Smooth muscle cell (in vitro differentiated cells): ENCODE measurements at regions not wholly inside any gene's neighbourhood (a gene's known extent, or its start where the extent isn't known, plus 50 kb on each side); places are given as distances from the start of the nearest gene placed in this dataset.

Source experiments
- DNase-seq: peaks from one replicate; lab custom pipeline; 2025; ENCODE audit not compliant: unreplicated experiment; lab: John Stamatoyannopoulos, UW
- H2AFZ ChIP-seq: fragments of 200-600 bp; sonication (generic); 2 replicates; pipeline ENCODE4 v1.6.0; 2016; ENCODE audit warnings: antibody characterized with exemption, low read depth, mild to moderate bottlenecking
- H3F3A ChIP-seq: fragments of 200-600 bp; sonication (generic); 2 replicates; pipeline ENCODE4 v1.6.0; 2017; ENCODE audit warnings: antibody characterized with exemption, low read depth
- H3K27ac ChIP-seq: fragments of 200-600 bp; sonication (generic); 2 replicates; pipeline ENCODE4 v1.5.1; 2016; ENCODE audit warnings: low read depth, mild to moderate bottlenecking
- H3K27me3 ChIP-seq: fragments of 200-600 bp; sonication (generic); 2 replicates; pipeline ENCODE4 v1.6.1; 2016; ENCODE audit warnings: low read depth, mild to moderate bottlenecking
- H3K36me3 ChIP-seq: fragments of 200-600 bp; sonication (generic); 2 replicates; pipeline ENCODE4 v1.5.1; 2016; ENCODE audit warnings: low read depth
- H3K4me1 ChIP-seq: fragments of 200-600 bp; sonication (generic); 2 replicates; pipeline ENCODE4 v1.5.1; 2016; ENCODE audit warnings: low read depth
- H3K4me2 ChIP-seq: fragments of 200-600 bp; sonication (generic); 2 replicates; pipeline ENCODE4 v1.6.0; 2016; ENCODE audit warnings: mild to moderate bottlenecking
- H3K4me3 ChIP-seq: fragments of 200-600 bp; sonication (generic); 2 replicates; pipeline ENCODE4 v1.5.1; 2016; ENCODE audit warnings: mild to moderate bottlenecking
- H3K79me2 ChIP-seq: fragments of 200-600 bp; sonication (generic); 2 replicates; pipeline ENCODE4 v1.6.0; 2016; ENCODE audit warnings: low read depth, mild to moderate bottlenecking
- H3K9ac ChIP-seq: fragments of 200-600 bp; sonication (generic); 2 replicates; pipeline ENCODE4 v1.6.0; 2016; ENCODE audit warnings: low read depth
- H3K9me3 ChIP-seq: fragments of 200-600 bp; sonication (generic); replicated peaks from 2 replicates; pipeline ENCODE4 v1.5.1; 2016; ENCODE audit warnings: low read depth
- H4K20me1 ChIP-seq: fragments of 200-600 bp; sonication (generic); 2 replicates; pipeline ENCODE4 v1.6.0; 2016; ENCODE audit warnings: low read depth
- WGBS: methylation state at CpG from one replicate; pipeline ENCODE4 v1.1.7; 2016; ENCODE audit warnings: low lambda C conversion rate; 5-methylcytosine and 5-hydroxymethylcytosine counted together
- TF ChIP-seq, protein P1 (sequence below): fragments of 200-600 bp; sonication (generic); IDR thresholded peaks from 2 replicates; pipeline ENCODE4 v1.5.1; 2017; ENCODE audit warnings: borderline replicate concordance, mild to moderate bottlenecking, antibody characterized with exemption; ENCODE audit not compliant: insufficient read depth, poor library complexity, severe bottlenecking

DNA sequence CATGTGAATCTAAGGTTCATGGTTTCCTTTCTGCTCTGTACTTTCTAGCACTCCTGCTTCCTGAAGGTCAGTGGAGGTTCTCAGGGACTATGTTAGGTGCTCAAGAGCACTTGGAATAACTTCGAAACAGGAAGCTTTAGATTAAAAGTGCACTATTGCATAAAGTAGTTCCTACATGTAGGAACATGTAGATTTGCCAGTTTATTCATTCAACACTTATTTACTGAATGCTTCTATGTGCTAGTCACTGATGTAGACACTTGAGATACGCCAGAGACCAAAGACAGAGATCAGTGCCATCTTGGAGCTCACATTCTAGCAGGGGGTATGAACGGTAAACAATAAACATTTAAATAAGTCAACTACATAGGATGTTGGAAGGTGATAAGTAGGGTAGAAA is 87.7 kb downstream of the DHRS2 start:
- WGBS: 76% methylated on average over 3 of the region's 3 CpGs
- no peaks in the 10 kb centered on the region for H3K27me3 ChIP-seq
- TF ChIP-seq, protein P1, sequence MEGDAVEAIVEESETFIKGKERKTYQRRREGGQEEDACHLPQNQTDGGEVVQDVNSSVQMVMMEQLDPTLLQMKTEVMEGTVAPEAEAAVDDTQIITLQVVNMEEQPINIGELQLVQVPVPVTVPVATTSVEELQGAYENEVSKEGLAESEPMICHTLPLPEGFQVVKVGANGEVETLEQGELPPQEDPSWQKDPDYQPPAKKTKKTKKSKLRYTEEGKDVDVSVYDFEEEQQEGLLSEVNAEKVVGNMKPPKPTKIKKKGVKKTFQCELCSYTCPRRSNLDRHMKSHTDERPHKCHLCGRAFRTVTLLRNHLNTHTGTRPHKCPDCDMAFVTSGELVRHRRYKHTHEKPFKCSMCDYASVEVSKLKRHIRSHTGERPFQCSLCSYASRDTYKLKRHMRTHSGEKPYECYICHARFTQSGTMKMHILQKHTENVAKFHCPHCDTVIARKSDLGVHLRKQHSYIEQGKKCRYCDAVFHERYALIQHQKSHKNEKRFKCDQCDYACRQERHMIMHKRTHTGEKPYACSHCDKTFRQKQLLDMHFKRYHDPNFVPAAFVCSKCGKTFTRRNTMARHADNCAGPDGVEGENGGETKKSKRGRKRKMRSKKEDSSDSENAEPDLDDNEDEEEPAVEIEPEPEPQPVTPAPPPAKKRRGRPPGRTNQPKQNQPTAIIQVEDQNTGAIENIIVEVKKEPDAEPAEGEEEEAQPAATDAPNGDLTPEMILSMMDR: no peak
- H3K9ac ChIP-seq: no peak overlapping the region
- H3K4me1 ChIP-seq: no peaks in the 10 kb centered on the region
- no peak overlapping the region for H3K4me2 ChIP-seq
- H3K79me2 ChIP-seq: no peaks in the 10 kb centered on the region
- no peaks in the 10 kb centered on the region for H4K20me1 ChIP-seq
- no peaks in the 10 kb centered on the region for H3K9me3 ChIP-seq
- DNase-seq: no peak
- no peaks in the 10 kb centered on the region for H3F3A ChIP-seq
- no peaks in the 10 kb centered on the region for H3K36me3 ChIP-seq
- H2AFZ ChIP-seq: no peak overlapping the region
- H3K4me3 ChIP-seq: no peak overlapping the region
- no peak overlapping the region for H3K27ac ChIP-seq

DNA sequence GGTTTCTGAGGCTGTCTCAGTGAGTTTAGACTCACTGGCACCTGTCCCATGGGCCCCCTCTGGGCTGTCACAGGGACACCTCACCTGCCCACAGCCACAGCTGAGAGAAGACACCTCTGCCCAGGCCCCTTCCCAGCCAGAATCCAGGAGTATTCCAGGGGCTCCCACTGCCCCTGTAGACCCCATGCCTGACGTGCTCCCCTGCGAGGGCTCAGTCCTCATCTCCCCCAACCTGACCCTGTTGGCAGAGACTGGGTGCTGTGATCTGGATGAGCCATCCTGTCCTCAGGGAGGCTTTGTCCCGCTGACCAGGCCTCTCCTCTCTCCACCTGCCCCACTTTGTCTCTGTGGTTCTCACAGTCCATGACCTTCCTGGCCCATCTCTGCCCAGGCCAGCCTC is 89.4 kb downstream of the DHRS2 start:
- no peaks in the 10 kb centered on the region for H3K4me1 ChIP-seq
- H3F3A ChIP-seq: no peaks in the 10 kb centered on the region
- H4K20me1 ChIP-seq: no peaks in the 10 kb centered on the region
- no peak overlapping the region for H3K4me2 ChIP-seq
- H3K9ac ChIP-seq: no peak overlapping the region
- no peak overlapping the region for H3K27ac ChIP-seq
- H3K27me3 ChIP-seq: no peaks in the 10 kb centered on the region
- no peak overlapping the region for H3K4me3 ChIP-seq
- no peaks in the 10 kb centered on the region for H3K36me3 ChIP-seq
- WGBS: 79% methylated on average over 3 of the region's 3 CpGs
- no peaks in the 10 kb centered on the region for H3K79me2 ChIP-seq
- DNase-seq: no peak
- TF ChIP-seq, protein P1: no peak
- H3K9me3 ChIP-seq: no peaks in the 10 kb centered on the region
- no peak overlapping the region for H2AFZ ChIP-seq

DNA sequence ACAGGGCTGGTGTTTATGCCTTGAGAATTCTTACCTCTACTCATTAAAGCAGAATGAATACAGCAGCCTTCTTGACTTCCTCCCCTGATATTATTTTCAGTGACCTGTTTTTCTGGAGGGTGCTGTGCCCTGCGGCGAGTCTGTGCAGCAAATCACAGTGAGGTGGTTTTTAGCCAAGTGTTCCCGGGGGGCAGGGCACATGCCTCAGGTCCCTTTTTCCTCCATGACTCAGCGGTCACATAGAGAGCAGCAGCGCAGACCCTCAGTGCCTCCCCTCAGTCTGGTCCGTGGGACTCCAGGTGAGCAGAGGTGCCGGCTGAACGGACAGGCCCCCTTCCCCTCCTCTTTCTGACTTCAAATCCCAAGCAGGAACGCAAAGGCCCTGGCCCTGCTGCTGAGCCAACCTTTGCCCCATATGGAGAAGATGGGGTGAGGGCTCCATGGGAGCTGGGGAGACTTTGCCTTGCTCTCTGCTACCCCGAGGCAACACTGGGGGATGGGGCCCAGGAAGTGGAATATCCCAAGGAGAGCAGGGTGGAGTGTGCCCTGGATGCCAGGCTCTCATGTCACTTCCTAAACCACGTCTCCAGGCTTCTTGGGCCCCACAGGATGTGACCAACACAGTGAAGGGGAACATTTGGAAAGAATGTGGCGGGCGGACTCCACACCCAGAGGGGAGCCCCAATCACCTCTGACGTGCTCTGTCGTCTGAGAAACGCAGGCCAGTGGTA is 90.0 kb downstream of the DHRS2 start:
- no peak overlapping the region for H3K27ac ChIP-seq
- 84% methylated on average over 16 of the region's 16 CpGs for WGBS
- H3K4me1 ChIP-seq: no peaks in the 10 kb centered on the region
- H3K4me3 ChIP-seq: no peak overlapping the region
- TF ChIP-seq, protein P1: no peak
- no peak overlapping the region for H3K4me2 ChIP-seq
- H4K20me1 ChIP-seq: no peaks in the 10 kb centered on the region
- H3K36me3 ChIP-seq: no peaks in the 10 kb centered on the region
- H3F3A ChIP-seq: no peaks in the 10 kb centered on the region
- no peak overlapping the region for H3K9ac ChIP-seq
- H2AFZ ChIP-seq: no peak overlapping the region
- H3K27me3 ChIP-seq: no peaks in the 10 kb centered on the region
- no peaks in the 10 kb centered on the region for H3K79me2 ChIP-seq
- DNase-seq: no peak
- no peaks in the 10 kb centered on the region for H3K9me3 ChIP-seq
